T-helper 1 cell treated with Interleukin-12 subunit alpha and Interleukin-12 subunit beta and Interleukin-4 antibody, amounts not matched to agents 30 ng/mL and 1 ng/mL, for 36 hours (primary cell): ENCODE measurements at regions not wholly inside any gene's neighbourhood (a gene's known extent, or its start where the extent isn't known, plus 50 kb on each side); places are given as distances from the start of the nearest gene placed in this dataset.

Source experiments
- intact Hi-C: fragments of 100-400 bp; cut with micrococcal nuclease; formaldehyde crosslinking; loops from one replicate; pipeline ENCODE4 v1.15.1; 2024

- intact Hi-C loops, result no loop called here
Measured at GRCh38 chr2:2704428-2705090, 373.5 kb upstream of the MYT1L start.

- intact Hi-C loops, result no loop called here
Measured at GRCh38 chr2:2703762-2704427, 372.8 kb upstream of the MYT1L start.

- intact Hi-C loops, result no loop called here
Measured at GRCh38 chr2:2703172-2703571, 372.1 kb upstream of the MYT1L start.

GRCh38 chr2:2702385-2702784, 371.3 kb upstream of the MYT1L start:
- intact Hi-C loops, result no loop called here

- intact Hi-C loops, result no loop called here
Measured at GRCh38 chr2:2701813-2702212, 370.7 kb upstream of the MYT1L start.

GRCh38 chr2:2701176-2701781, 370.2 kb upstream of the MYT1L start:
- intact Hi-C loops, result no loop called here

GRCh38 chr2:2699121-2699505, 368.0 kb upstream of the MYT1L start:
- intact Hi-C loops, result no loop called here

DNA sequence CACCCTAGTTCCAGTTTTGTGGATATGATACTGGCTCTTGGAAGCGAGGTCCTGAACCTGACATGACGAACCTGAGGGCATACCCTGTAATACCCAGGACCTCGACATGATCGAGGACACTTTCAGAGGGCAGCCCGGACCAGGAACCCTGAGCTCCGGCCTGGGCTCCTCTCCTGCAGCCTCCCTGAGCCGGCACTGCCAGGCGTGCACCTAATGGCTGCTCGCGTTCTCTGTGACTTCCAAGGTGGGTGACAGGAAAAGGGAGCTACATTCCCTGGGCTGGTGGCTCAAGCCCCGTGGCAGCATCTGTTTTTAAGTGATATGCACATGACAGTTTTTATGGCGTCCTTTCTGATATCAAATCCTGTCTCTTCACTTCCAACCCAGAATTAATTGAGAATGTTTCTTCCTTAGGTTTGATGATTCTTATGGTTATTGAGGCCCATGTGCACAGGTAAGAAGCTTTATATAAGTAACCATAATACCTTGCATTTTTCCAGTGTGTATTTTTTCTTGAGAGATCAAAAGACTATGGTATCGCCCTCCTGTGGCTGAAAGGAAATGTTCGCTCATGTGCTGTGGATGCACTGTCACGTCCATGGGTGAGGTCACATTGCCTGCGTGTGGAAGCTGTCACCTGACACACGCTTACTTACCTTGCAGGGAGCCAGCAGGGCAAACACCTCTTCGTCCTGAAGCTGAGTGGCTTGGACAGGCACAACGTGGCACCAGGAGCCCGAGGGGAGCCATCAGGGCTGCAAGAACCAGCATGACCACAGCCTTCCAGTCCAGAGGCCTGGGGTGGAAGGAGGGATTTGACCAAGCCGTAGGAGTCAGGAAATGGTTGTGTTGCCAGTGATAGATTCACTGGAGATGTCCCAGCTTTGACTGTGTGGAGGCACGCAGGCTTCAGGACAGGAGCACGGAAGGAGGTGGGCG, 367.4 kb upstream of the MYT1L start:
- intact Hi-C loops, result no loop called here

DNA sequence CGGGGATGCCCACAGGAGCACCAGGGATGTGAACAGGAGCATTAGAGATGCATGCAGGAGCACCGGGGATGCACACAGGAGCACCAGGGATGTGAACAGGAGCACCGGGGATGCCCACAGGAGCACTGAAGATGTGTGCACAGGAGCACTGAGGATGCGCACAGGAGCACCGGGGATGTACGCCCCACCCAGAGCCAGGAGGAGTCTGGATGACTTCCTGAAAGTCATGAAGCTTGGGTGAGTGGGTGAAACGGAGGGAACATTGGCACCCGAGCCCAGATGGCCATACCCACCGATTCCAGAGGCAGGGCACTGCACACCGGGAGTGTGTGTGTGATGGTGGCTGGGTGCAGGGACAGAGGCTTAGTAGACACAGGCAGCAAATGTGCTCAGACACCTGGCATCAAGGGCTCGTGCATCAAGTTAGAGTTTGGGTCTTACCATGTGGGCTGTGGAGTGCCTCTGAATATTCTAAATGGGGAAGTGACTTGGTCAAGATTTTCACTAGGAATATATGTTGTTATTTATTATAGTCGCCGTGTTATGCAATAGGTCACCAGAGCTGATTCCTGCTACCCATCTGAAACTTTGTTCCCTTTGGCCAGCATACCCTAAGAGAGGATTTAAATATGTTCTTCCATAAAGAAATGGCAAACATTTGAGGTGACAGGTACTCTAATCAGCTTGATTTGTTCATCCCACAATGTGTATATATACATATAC, 365.8 kb upstream of the MYT1L start:
- intact Hi-C loops, result no loop called here

DNA sequence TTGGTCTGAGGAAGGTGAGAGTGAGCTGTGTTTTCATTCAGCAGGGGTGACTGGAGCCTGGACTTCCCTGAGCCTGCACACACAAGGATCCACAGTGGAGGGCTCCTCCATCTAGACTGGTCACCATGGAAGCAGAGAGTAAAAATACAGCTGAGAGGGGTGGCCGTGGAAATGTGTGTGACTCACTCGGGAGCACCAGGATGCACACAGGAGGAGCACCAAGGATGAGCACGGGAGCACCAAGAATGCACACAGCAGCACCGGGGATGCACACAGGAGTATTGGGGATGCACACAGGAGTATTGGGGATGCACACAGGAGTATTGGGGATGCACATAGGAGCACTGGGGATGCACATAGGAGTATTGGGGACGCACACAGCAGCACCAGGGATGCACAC, 365.2 kb upstream of the MYT1L start:
- intact Hi-C loops, result no loop called here

GRCh38 chr2:2694746-2695145, 363.7 kb upstream of the MYT1L start:
- intact Hi-C loops, result no loop called here

GRCh38 chr2:2692599-2693389, 361.7 kb upstream of the MYT1L start:
- intact Hi-C loops, result no loop called here

DNA sequence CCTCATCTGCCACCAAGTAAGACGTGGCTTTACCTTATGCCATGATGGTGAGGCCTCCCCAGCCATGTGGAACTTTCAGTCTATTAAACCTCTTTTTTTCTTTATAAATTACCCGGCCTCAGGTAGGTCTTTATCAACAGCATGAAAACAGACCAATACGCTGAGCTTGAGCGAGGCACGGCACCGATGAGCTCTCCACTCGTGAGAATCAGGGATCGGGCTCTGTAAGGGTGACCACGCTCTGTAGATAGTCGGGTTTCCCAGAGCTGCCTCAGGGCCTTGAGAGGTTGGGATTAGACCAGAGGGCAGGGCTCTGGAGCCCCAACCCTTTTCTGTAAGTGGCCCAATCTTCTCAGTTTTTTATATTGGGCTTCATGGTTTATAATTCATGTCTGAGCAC, 360.3 kb upstream of the MYT1L start:
- intact Hi-C loops, result no loop called here

DNA sequence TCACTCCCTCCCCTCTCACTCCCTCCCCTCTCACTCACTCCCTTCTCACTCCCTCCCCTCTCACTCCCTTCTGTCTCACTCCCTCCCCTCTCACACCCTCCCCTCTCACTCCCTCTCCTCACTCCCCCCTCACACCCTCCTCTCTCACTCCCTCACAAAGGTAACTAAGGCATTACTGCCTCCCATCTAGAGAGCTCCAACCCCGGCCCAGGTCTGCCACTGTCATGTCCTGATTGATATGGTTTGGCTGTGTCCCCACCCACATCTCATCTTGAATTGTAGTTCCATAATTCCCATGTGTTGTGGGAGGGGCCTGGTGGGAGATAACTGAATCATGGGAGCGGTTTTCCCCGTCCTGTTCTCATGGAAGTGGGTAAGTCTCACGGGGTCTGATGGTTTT, 359.9 kb upstream of the MYT1L start:
- intact Hi-C loops, result no loop called here

DNA sequence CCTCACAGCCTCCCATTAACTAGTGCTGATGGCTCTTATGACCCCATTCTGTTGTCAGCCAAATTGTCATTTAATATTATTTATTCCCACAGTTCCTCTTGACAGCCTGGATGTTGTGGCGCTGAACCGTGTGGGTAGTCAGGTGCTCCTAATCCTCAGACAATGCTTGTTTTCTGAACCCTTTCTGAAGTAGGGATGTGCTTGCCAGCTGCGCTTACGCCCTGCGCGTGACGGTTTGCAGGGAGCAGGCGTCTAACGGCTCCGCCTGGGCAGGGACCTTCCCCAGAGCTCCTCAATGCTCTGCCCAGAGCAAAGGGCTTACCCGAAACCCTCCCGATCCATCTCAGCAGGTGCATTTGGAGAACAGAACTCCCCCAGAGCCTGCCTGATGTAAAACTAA, 358.2 kb upstream of the MYT1L start:
- intact Hi-C loops, result no loop called here

DNA sequence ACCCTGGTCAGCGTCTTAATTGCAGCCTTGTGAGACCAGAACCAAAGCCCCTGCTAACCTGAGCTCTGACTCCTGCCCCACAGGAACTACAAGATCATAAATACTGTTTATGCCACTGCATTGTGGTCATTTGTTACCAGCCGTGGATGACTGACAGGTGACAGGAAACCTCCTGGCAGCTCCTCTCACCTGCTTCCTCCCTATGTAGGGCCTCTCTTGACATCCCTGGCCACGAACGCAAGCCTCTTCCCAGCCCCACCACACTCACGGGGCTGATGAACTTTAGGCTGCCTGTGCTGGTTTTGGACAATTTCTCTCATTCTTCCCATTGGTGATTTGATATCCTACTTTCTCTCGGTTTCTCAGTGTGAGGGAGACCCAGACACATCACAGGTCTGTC, 357.2 kb upstream of the MYT1L start:
- intact Hi-C loops, result no loop called here

DNA sequence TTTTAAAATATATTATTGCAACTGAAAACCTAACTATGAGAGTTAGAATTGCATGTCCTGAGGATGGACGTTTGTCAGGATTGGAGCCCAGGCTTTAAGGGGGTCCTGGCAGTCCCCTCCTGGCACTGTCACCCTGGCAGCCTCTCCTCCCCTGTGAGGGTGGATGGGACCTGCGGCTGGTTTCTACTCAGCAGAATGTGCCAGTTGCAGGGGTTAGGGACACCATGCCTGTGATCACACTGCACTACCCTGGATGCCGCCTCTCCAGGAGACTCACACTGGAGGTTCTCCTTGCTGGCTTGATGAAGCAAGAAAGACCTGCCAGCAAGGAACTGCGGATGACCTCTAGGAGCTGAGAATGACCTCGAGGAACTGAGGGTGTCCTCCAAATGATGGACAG, 356.7 kb upstream of the MYT1L start:
- intact Hi-C loops, result no loop called here

- intact Hi-C loops, result no loop called here
Measured at GRCh38 chr2:2686222-2686621, 355.1 kb upstream of the MYT1L start.

- intact Hi-C loops, result no loop called here
Measured at GRCh38 chr2:2683606-2684224, 352.6 kb upstream of the MYT1L start.
